Neuronal stem cell (in vitro differentiated cells): ENCODE measurements at regions not wholly inside any gene's neighbourhood (a gene's known extent, or its start where the extent isn't known, plus 50 kb on each side); places are given as distances from the start of the nearest gene placed in this dataset.

ENCODE experiments used
- DNase-seq: peaks from one replicate; pipeline ENCODE4 v3.0.0-alpha.2; 2013; ENCODE audit warnings: low spot score
- H2AFZ ChIP-seq: one replicate; pipeline ENCODE4 v1.6.1; 2013; ENCODE audit warnings: mild to moderate bottlenecking, low read length, inconsistent platforms
- H2AK5ac ChIP-seq: 2 replicates; pipeline ENCODE4 v1.6.1; 2013; ENCODE audit warnings: low read depth, mild to moderate bottlenecking, inconsistent platforms, low read length, moderate library complexity, mixed read lengths
- H2BK120ac ChIP-seq: 2 replicates; pipeline ENCODE4 v1.6.1; 2013; ENCODE audit warnings: low read depth, mild to moderate bottlenecking, inconsistent platforms, low read length, moderate library complexity, mixed read lengths
- H2BK12ac ChIP-seq: one replicate; pipeline ENCODE4 v1.6.1; 2013; ENCODE audit warnings: low read length, inconsistent platforms
- H2BK15ac ChIP-seq: 2 replicates; pipeline ENCODE4 v1.6.1; 2013; ENCODE audit warnings: mild to moderate bottlenecking, low read length, inconsistent platforms, mixed read lengths
- H2BK5ac ChIP-seq: one replicate; pipeline ENCODE4 v1.6.1; 2013; ENCODE audit warnings: inconsistent platforms, mild to moderate bottlenecking, low read length, moderate library complexity
- H3K14ac ChIP-seq: one replicate; pipeline ENCODE4 v1.6.1; 2013; ENCODE audit warnings: low read length, inconsistent platforms
- H3K18ac ChIP-seq: 2 replicates; pipeline ENCODE4 v1.6.1; 2013; ENCODE audit warnings: low read length, inconsistent platforms
- H3K23ac ChIP-seq: 2 replicates; pipeline ENCODE4 v1.6.1; 2013; ENCODE audit warnings: low read depth, mild to moderate bottlenecking, mixed read lengths, low read length, inconsistent platforms; ENCODE audit not compliant: poor library complexity
- H3K27ac ChIP-seq: replicated peaks from 3 replicates; pipeline ENCODE4 v1.5.1; 2013; ENCODE audit warnings: low read length, inconsistent platforms
- H3K27me3 ChIP-seq, 3 experiments: 2 replicates each; pipeline ENCODE4 v1.6.1; 2013; ENCODE audit warnings: low read length in 3 of 3, mild to moderate bottlenecking in 2 of 3, inconsistent platforms in 1 of 3, low read depth in 1 of 3, mixed read lengths in 1 of 3, moderate library complexity in 1 of 3; ENCODE audit not compliant: control insufficient read depth in 3 of 3, insufficient read depth in 3 of 3
- H3K36me3 ChIP-seq, 2 donors: replicated peaks in 1 of 2; 2 replicates each; pipeline ENCODE4 v1.6.1; 2013; ENCODE audit warnings: low read length in 2 of 2; ENCODE audit not compliant: control insufficient read depth in 2 of 2, insufficient read depth in 2 of 2
- H3K4ac ChIP-seq: 2 replicates; pipeline ENCODE4 v1.6.1; 2013; ENCODE audit warnings: inconsistent platforms, mild to moderate bottlenecking, low read length, moderate library complexity
- H3K4me1 ChIP-seq, 2 donors: 1 replicate in 1 of 2; 2 replicates in 1 of 2; pipeline ENCODE4 v1.6.1; 2013; ENCODE audit warnings: low read length in 2 of 2, low read depth in 1 of 2; ENCODE audit not compliant: control insufficient read depth in 2 of 2, insufficient read depth in 1 of 2
- H3K4me2 ChIP-seq: one replicate; pipeline ENCODE4 v1.6.1; 2013; ENCODE audit warnings: mild to moderate bottlenecking, low read length, inconsistent platforms; ENCODE audit not compliant: insufficient read depth, poor library complexity, severe bottlenecking
- H3K4me3 ChIP-seq, 2 donors: 2 replicates each; pipeline ENCODE4 v1.5.1; 2013; ENCODE audit warnings: low read length in 2 of 2, mild to moderate bottlenecking in 2 of 2, inconsistent platforms in 1 of 2, moderate library complexity in 1 of 2
- H3K79me1 ChIP-seq: one replicate; pipeline ENCODE4 v1.6.1; 2013; ENCODE audit warnings: low read depth, mild to moderate bottlenecking, inconsistent platforms, low read length, moderate library complexity
- H3K9ac ChIP-seq: one replicate; pipeline ENCODE4 v1.6.1; 2013; ENCODE audit warnings: mild to moderate bottlenecking, low read depth, low read length, inconsistent platforms; ENCODE audit not compliant: poor library complexity
- H3K9me3 ChIP-seq, 2 donors: replicated peaks in 1 of 2; 2 replicates each; pipeline versions ENCODE3 to v1.6.1; 2013; ENCODE audit warnings: low read length in 2 of 2, mild to moderate bottlenecking in 2 of 2, inconsistent platforms in 1 of 2, low read depth in 1 of 2, mixed read lengths in 1 of 2, moderate library complexity in 1 of 2; ENCODE audit not compliant: control insufficient read depth in 2 of 2, insufficient read depth in 1 of 2
- H4K8ac ChIP-seq: one replicate; pipeline ENCODE4 v1.6.1; 2013; ENCODE audit warnings: low read depth, mild to moderate bottlenecking, inconsistent platforms, low read length, moderate library complexity
- H4K91ac ChIP-seq: one replicate; pipeline ENCODE4 v1.6.1; 2013; ENCODE audit warnings: low read length, low read depth, mild to moderate bottlenecking, inconsistent platforms; ENCODE audit not compliant: poor library complexity
- WGBS, 2 donors: extraction: QIAGEN DNeasy Blood & Tissue Kit; methylation state at CpG; one replicate each; pipeline ENCODE4 v1.1.7; 2013; ENCODE audit warnings: missing lambda C conversion rate in 2 of 2, mixed read lengths in 1 of 2; ENCODE audit not compliant: insufficient read length in 2 of 2, insufficient replicate concordance in 1 of 2; ENCODE audit errors: extremely low coverage in 2 of 2; 5-methylcytosine and 5-hydroxymethylcytosine counted together

DNA sequence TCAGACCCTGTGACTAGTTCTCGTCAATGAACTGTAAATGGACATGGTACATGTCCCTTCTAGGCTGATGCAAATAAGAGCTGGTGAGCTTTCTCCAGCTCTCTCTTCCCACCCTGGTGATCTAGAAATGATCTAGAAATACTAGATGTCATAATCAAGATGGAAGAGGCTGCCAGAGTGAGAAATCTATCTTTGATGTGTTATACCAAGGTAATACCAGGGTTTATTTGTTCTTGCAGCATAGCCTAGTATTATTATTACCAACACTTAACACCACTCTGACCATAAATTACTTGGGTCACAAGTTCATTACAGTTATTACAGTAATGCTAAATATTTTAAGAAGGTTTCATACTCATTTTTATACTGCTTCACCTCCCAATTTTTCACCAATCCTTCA is 138.4 kb upstream of the LMCD1 start:
- no peak overlapping the region for H2BK5ac ChIP-seq
- H3K14ac ChIP-seq, result no peak overlapping the region
- no peak overlapping the region for H3K4ac ChIP-seq
- H3K4me3 ChIP-seq, result no peak overlapping the region
- no peak overlapping the region for H4K8ac ChIP-seq
- no peak for DNase-seq
- H3K36me3 ChIP-seq, result no peaks in the 10 kb centered on the region
- H3K4me2 ChIP-seq, result no peak overlapping the region
- H3K27me3 ChIP-seq, result no peaks in the 10 kb centered on the region
- H3K9ac ChIP-seq, result no peak overlapping the region
- H2AFZ ChIP-seq, result no peak overlapping the region
- H3K79me1 ChIP-seq, result no peaks in the 10 kb centered on the region
- H4K91ac ChIP-seq, result no peak overlapping the region
- no peak overlapping the region for H2BK120ac ChIP-seq
- H3K9me3 ChIP-seq, result no peaks in the 10 kb centered on the region
- no peak overlapping the region for H3K23ac ChIP-seq
- H2BK15ac ChIP-seq, result no peak overlapping the region
- no peak overlapping the region for H2BK12ac ChIP-seq
- no peak overlapping the region for H2AK5ac ChIP-seq
- H3K27ac ChIP-seq, result no peak overlapping the region
- no peak overlapping the region for H3K18ac ChIP-seq
- H3K4me1 ChIP-seq, result no peaks in the 10 kb centered on the region
- WGBS, 2 donors, result no CpG with 5 or more reads among the region's 1 CpG

DNA sequence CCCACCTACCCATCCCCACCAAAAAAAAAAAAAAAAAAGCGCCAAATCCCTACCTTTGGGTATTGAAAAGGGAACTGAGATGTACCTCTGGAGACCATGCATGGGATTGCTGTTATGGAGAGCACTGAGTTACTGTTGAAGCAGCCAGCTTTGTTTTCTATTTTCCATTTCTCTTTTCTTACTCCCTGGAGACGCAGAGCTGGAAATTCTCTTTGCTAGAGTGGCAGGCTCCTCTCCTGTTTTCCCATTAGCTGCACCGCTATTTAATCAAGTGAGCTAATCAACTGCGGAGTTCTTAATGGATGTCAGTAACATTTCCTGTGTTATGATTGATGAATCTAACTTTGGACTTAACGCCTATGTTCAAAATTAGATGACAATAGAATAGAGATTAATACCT is 136.1 kb upstream of the LMCD1 start:
- Histone ChIP-seq H3K27me3 (no peaks in the 10 kb centered on the region), H3K23ac (no peak overlapping the region), H2BK5ac (no peak overlapping the region), H3K27ac (no peak overlapping the region), H3K9me3 (no peaks in the 10 kb centered on the region), H3K79me1 (no peaks in the 10 kb centered on the region), H2BK12ac (no peak overlapping the region), H2AK5ac (no peak overlapping the region), H3K36me3 (no peaks in the 10 kb centered on the region), H3K4me2 (no peak overlapping the region), H3K14ac (no peak overlapping the region), H3K4me1 (no peaks in the 10 kb centered on the region), H3K9ac (no peak overlapping the region), H4K91ac (no peak overlapping the region), H2AFZ (no peak overlapping the region), H3K4ac (no peak overlapping the region), H3K4me3 (no peak overlapping the region), H2BK15ac (no peak overlapping the region), H2BK120ac (no peak overlapping the region), H4K8ac (no peak overlapping the region), H3K18ac (no peak overlapping the region)
- no peak for DNase-seq
- no CpG with 5 or more reads among the region's 5 CpGs for WGBS, 2 donors

DNA sequence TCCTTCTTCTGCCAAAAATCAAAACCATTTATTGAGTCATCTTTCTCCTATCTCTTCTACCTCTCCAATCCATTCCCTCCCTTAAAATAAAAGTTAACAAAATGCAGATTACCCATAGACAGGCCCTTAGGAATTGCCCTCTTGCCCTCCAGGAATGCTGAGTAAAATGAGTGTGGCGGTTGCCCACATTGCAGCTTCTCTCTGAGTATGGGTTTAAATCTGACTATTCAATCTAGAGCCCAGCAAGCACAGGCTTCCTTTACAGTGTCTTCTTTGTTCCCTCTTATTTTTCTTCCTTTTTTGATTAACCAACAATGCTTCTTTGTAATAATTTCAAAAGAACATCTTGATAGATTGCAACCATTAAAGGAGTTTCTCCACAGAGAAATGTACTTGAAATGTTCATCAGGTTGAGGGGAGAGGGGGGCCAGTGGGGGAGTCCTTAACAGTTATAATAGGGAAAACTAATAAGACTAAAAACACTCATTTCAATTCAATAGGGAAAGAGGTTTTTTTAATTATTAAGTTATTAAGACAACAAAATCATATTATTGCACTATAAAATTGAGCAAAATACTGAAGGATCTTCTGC is 135.3 kb upstream of the LMCD1 start:
- Histone ChIP-seq H2BK12ac (no peak overlapping the region), H2BK15ac (no peak overlapping the region), H3K4me1 (no peaks in the 10 kb centered on the region)

GRCh38 chr3:8368598-8368997 is 133.0 kb upstream of the LMCD1 start:
- Histone ChIP-seq H3K9ac (no peak overlapping the region), H2BK5ac (no peak overlapping the region), H2BK120ac (no peak overlapping the region), H3K18ac (no peak overlapping the region), H3K27ac (no peak overlapping the region), H3K4me3 (no peak overlapping the region), H4K91ac (no peak overlapping the region), H2AK5ac (no peak overlapping the region), H3K79me1 (no peaks in the 10 kb centered on the region), H3K4me1 (no peaks in the 10 kb centered on the region), H2BK15ac (no peak overlapping the region), H3K36me3 (no peaks in the 10 kb centered on the region), H3K4ac (no peak overlapping the region), H3K23ac (no peak overlapping the region), H3K4me2 (no peak overlapping the region), H4K8ac (no peak overlapping the region), H3K9me3 (no peaks in the 10 kb centered on the region), H3K27me3 (no peaks in the 10 kb centered on the region), H2AFZ (no peak overlapping the region), H2BK12ac (no peak overlapping the region), H3K14ac (no peak overlapping the region)
- WGBS, 2 donors, result no CpG with 5 or more reads among the region's 5 CpGs
- DNase-seq, result no peak

More for the DNA sequence above, 135.3 kb upstream of the LMCD1 start:
- H3K4me2 ChIP-seq, result no peak overlapping the region
- WGBS, 2 donors, result no CpG with 5 or more reads among the region's 1 CpG
- H2AFZ ChIP-seq, result no peak overlapping the region
- no peak overlapping the region for H3K23ac ChIP-seq
- H3K36me3 ChIP-seq, result no peaks in the 10 kb centered on the region
- H2AK5ac ChIP-seq, result no peak overlapping the region
- no peak overlapping the region for H2BK120ac ChIP-seq
- no peak overlapping the region for H4K8ac ChIP-seq
- H3K4ac ChIP-seq, result no peak overlapping the region
- no peak overlapping the region for H3K9ac ChIP-seq
- no peak overlapping the region for H3K4me3 ChIP-seq
- H3K9me3 ChIP-seq, result no peaks in the 10 kb centered on the region
- H3K14ac ChIP-seq, result no peak overlapping the region
- DNase-seq, result no peak
- no peak overlapping the region for H2BK5ac ChIP-seq
- H3K27ac ChIP-seq, result no peak overlapping the region
- no peak overlapping the region for H3K18ac ChIP-seq
- H4K91ac ChIP-seq, result no peak overlapping the region
- no peaks in the 10 kb centered on the region for H3K79me1 ChIP-seq
- H3K27me3 ChIP-seq, result no peaks in the 10 kb centered on the region
